HepG2 (cell line): ENCODE measurements at regions not wholly inside any gene's neighbourhood (a gene's known extent, or its start where the extent isn't known, plus 50 kb on each side); places are given as distances from the start of the nearest gene placed in this dataset.

Experiments used
- CTCF ChIP-seq: sonication (generic); formaldehyde crosslinking; IDR thresholded peaks from 2 replicates; pipeline ENCODE4 v1.5.0; 2020; ENCODE audit warnings: mild to moderate bottlenecking, missing genetic modification reagents, moderate library complexity
- E2F1 ChIP-seq: sonication (generic); formaldehyde crosslinking; IDR thresholded peaks from 2 replicates; pipeline ENCODE4 v1.5.0; 2020; ENCODE audit warnings: missing genetic modification reagents
- ELF3 ChIP-seq: IDR thresholded peaks from 2 replicates; pipeline ENCODE4 v1.6.1; 2016; ENCODE audit warnings: missing genetic modification reagents, missing compliant biosample characterization
- GATAD1 ChIP-seq: IDR thresholded peaks from 2 replicates; pipeline ENCODE4 v1.6.1; 2016; ENCODE audit warnings: missing genetic modification reagents, missing compliant biosample characterization
- KLF15 ChIP-seq: sonication (generic); formaldehyde crosslinking; IDR thresholded peaks from 2 replicates; pipeline ENCODE4 v1.8.1; 2023; ENCODE audit warnings: borderline replicate concordance, mild to moderate bottlenecking, inconsistent platforms, missing genetic modification reagents, mixed read lengths
- LRRFIP1 ChIP-seq: sonication (generic); formaldehyde crosslinking; conservative IDR thresholded peaks from 2 replicates; pipeline ENCODE4 v1.4.0; 2020; ENCODE audit warnings: missing genetic modification reagents
- NKX3-1 ChIP-seq: sonication (generic); formaldehyde crosslinking; IDR thresholded peaks from 2 replicates; pipeline ENCODE4 v1.5.0; 2020; ENCODE audit warnings: missing genetic modification reagents
- PRDM15 ChIP-seq: sonication (generic); formaldehyde crosslinking; IDR thresholded peaks from 2 replicates; pipeline ENCODE4 v1.4.0; 2020; ENCODE audit warnings: missing genetic modification reagents
- RAD21 ChIP-seq: fragments of 450-650 bp; formaldehyde crosslinking; IDR thresholded peaks from 2 replicates; pipeline ENCODE4 v1.5.0; 2020; ENCODE audit warnings: mild to moderate bottlenecking
- SMC3 ChIP-seq: IDR thresholded peaks from 2 replicates; pipeline ENCODE4 v1.6.1; 2011; ENCODE audit warnings: low read length, improper control_type of control experiment
- SNAI1 ChIP-seq: sonication (generic); formaldehyde crosslinking; IDR thresholded peaks from 2 replicates; pipeline ENCODE4 v1.5.0; 2020; ENCODE audit warnings: mild to moderate bottlenecking, missing genetic modification reagents, borderline replicate concordance
- STAG1 ChIP-seq: sonication (generic); formaldehyde crosslinking; IDR thresholded peaks from 2 replicates; pipeline ENCODE4 v1.4.0; 2020; ENCODE audit warnings: missing genetic modification reagents
- ZC3H13 ChIP-seq: sonication (generic); formaldehyde crosslinking; IDR thresholded peaks from 2 replicates; pipeline ENCODE4 v1.8.1; 2023; ENCODE audit warnings: mild to moderate bottlenecking, missing genetic modification reagents, moderate library complexity
- ZFP36L2 ChIP-seq: sonication (generic); formaldehyde crosslinking; IDR thresholded peaks from 2 replicates; pipeline ENCODE4 v1.4.0; 2020; ENCODE audit warnings: missing genetic modification reagents
- ZFX ChIP-seq: sonication (generic); formaldehyde crosslinking; IDR thresholded peaks from 2 replicates; pipeline ENCODE4 v1.4.0; 2020; ENCODE audit warnings: mild to moderate bottlenecking, low read depth, missing genetic modification reagents, moderate library complexity
- ZNF468 ChIP-seq: sonication (generic); formaldehyde crosslinking; IDR thresholded peaks from 2 replicates; pipeline ENCODE4 v1.8.0; 2022; ENCODE audit warnings: mild to moderate bottlenecking, moderate library complexity, missing genetic modification reagents
- ZNF569 ChIP-seq: sonication (generic); formaldehyde crosslinking; IDR thresholded peaks from 2 replicates; pipeline ENCODE4 v1.5.0; 2020; ENCODE audit warnings: mild to moderate bottlenecking, missing genetic modification reagents, moderate library complexity, borderline replicate concordance
- ZNF580 ChIP-seq: IDR thresholded peaks from 2 replicates; pipeline ENCODE4 v1.6.1; 2016; ENCODE audit warnings: low read depth, borderline replicate concordance
- ZNF629 ChIP-seq: sonication (generic); formaldehyde crosslinking; conservative IDR thresholded peaks from 2 replicates; pipeline ENCODE4 v1.5.0; 2020; ENCODE audit warnings: missing genetic modification reagents
- ZNF674 ChIP-seq: sonication (generic); formaldehyde crosslinking; IDR thresholded peaks from 2 replicates; pipeline ENCODE4 v1.5.0; 2020; ENCODE audit warnings: low read depth, mild to moderate bottlenecking, missing genetic modification reagents
- ZNF761 ChIP-seq: sonication (generic); formaldehyde crosslinking; conservative IDR thresholded peaks from 2 replicates; pipeline ENCODE4 v1.4.0; 2020; ENCODE audit warnings: mild to moderate bottlenecking, missing genetic modification reagents
- ZNF792 ChIP-seq: IDR thresholded peaks from 2 replicates; pipeline ENCODE4 v1.6.1; 2016

GRCh38 chr3:112734736-112735350, 93.9 kb upstream of the CCDC80 start (continued):
- peak; percentile 74 for TF ChIP-seq PRDM15 (CRISPR knock-in tag)
- TF ChIP-seq ZNF569 (CRISPR knock-in tag), result no peak
- no peak for TF ChIP-seq ZNF468 (CRISPR knock-in tag)
- TF ChIP-seq NKX3-1 (CRISPR knock-in tag), result no peak
- TF ChIP-seq RAD21 (CRISPR knock-in tag), result 0 out of 2 replicates have a peak, but pooled peaks have one; percentile 17
- no peak for TF ChIP-seq KLF15 (CRISPR knock-in tag)
- TF ChIP-seq ZC3H13 (CRISPR knock-in tag), result no peak
- TF ChIP-seq SNAI1 (CRISPR knock-in tag), result no peak
- TF ChIP-seq ZNF792, result 0 out of 2 replicates have a peak, but pooled peaks have one; percentile 30
- TF ChIP-seq ZNF629 (CRISPR knock-in tag), result no peak
- TF ChIP-seq SMC3, result peak; percentile 50; the same call in 1 of the 2 replicates
- TF ChIP-seq E2F1, result no peak
- no peak for TF ChIP-seq ZFP36L2
- no peak for TF ChIP-seq ZNF674
- TF ChIP-seq LRRFIP1 (CRISPR knock-in tag), result no peak
- no peak for TF ChIP-seq ELF3 (CRISPR knock-in tag)
- TF ChIP-seq ZNF580 (CRISPR knock-in tag), result no peak
- no peak for TF ChIP-seq ZFX (CRISPR knock-in tag)
- TF ChIP-seq ZNF761, result no peak
- peak; percentile 53 for TF ChIP-seq STAG1 (CRISPR knock-in tag)
- peak; percentile 73 for TF ChIP-seq CTCF
- TF ChIP-seq GATAD1 (CRISPR knock-in tag), result no peak
